Tibial artery (tissue), 4 donors: ENCODE measurements at regions not wholly inside any gene's neighbourhood (a gene's known extent, or its start where the extent isn't known, plus 50 kb on each side); places are given as distances from the start of the nearest gene placed in this dataset.

Experiments used
- DNase-seq, 2 donors: peaks; one replicate each; pipeline ENCODE4 v3.0.0-alpha.2; 2019
- H3K27ac ChIP-seq, 2 donors: fragments of 200-600 bp; sonication (generic) in 1 of 2; 1 replicate in 1 of 2; 2 replicates in 1 of 2; pipeline ENCODE4 v1.5.1; 2018 to 2019; ENCODE audit warnings: mild to moderate bottlenecking in 1 of 2
- H3K27me3 ChIP-seq, 2 donors: fragments of 200-600 bp; sonication (generic) in 1 of 2; one replicate each; pipeline versions ENCODE4 v1.5.1 to v1.6.0; 2016 to 2019
- H3K36me3 ChIP-seq, 3 donors: fragments of 200-600 bp; sonication (generic) in 2 of 3; one replicate each; pipeline ENCODE4 v1.5.1; 2016 to 2019; ENCODE audit warnings: mild to moderate bottlenecking in 2 of 3
- H3K4me1 ChIP-seq, 4 donors: fragments of 200-600 bp; sonication (generic) in 2 of 4; 1 replicate in 3 of 4; 2 replicates in 1 of 4; pipeline ENCODE4 v1.5.1; 2016 to 2019
- H3K4me3 ChIP-seq, 2 donors: fragments of 200-600 bp; sonication (generic) in 1 of 2; 1 replicate in 1 of 2; 2 replicates in 1 of 2; pipeline ENCODE4 v1.5.1; 2018 to 2019; ENCODE audit warnings: mild to moderate bottlenecking in 2 of 2
- H3K9me3 ChIP-seq, 3 donors: fragments of 200-600 bp; sonication (generic) in 1 of 3; one replicate each; pipeline ENCODE4 v1.5.1; 2016 to 2019
- CTCF ChIP-seq, 2 experiments: fragments of 200-600 bp in 1 of 2; fragments of 450-650 bp in 1 of 2; IDR thresholded peaks; one replicate each; pipeline ENCODE4 v1.5.1; 2017 to 2019; ENCODE audit warnings: antibody characterized with exemption in 2 of 2, mild to moderate bottlenecking in 1 of 2, moderate library complexity in 1 of 2
- intact Hi-C: fragments of 100-400 bp; cut with DNase I; formaldehyde crosslinking; loops from one replicate; pipeline ENCODE4 v1.15.0; 2023; ENCODE audit warnings: low total_unique reads

- Histone ChIP-seq H3K4me3 (no peak overlapping the region), H3K9me3 (no peaks in the 10 kb centered on the region), H3K27me3 (no peaks in the 10 kb centered on the region), H3K27ac (no peak overlapping the region), H3K36me3 (no peaks in the 10 kb centered on the region), H3K4me1 (peaks cover 0 to 11% (median 0%) of the 10 kb centered on the region in 4 donors)
- no peak for TF ChIP-seq CTCF (IDR thresholded peaks at IDR 0.05)
- intact Hi-C loops, result no loop called here
- no peak for DNase-seq
These were observed 89.0 kb upstream of the PNPT1 start for GRCh38 chr2:55782528-55783173.

GRCh38 chr2:55781542-55781941 lies 87.9 kb upstream of the PNPT1 start:
- H3K27ac ChIP-seq, result no peak overlapping the region
- TF ChIP-seq CTCF (IDR thresholded peaks at IDR 0.05), result peak in 1 of 2 experiments; percentile 9
- no peaks in the 10 kb centered on the region for H3K9me3 ChIP-seq
- no peak for DNase-seq
- H3K36me3 ChIP-seq, result no peaks in the 10 kb centered on the region
- H3K27me3 ChIP-seq, result no peaks in the 10 kb centered on the region
- H3K4me3 ChIP-seq, result no peak overlapping the region
- intact Hi-C loops, result no loop called here
- peaks cover 0 to 3% (median 0%) of the 10 kb centered on the region in 4 donors for H3K4me1 ChIP-seq

DNA sequence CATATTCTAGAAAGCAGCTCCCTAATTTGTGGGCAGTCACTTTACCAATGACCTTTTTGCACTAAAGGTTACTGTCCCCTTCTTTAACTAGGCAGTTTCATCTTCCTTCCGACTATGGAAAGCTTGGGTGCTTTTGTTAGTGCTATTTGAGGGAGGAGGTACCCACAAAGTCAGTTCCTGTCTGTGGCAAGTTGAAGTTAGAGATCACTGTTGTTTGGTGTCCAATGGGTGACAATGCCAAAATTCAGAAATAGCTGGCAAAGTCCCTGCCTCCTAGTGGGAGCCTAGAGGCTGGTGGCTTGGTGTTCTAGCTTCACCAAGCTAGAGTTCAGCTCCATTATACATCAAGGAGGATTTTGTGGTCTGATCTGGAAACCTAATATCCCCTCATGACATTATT lies 87.1 kb upstream of the PNPT1 start:
- no peaks in the 10 kb centered on the region for H3K4me1 ChIP-seq
- H3K9me3 ChIP-seq, result no peaks in the 10 kb centered on the region
- intact Hi-C loops, result no loop called here

GRCh38 chr2:55779459-55780421 lies 86.1 kb upstream of the PNPT1 start:
- Histone ChIP-seq H3K36me3 (no peaks in the 10 kb centered on the region), H3K9me3 (no peaks in the 10 kb centered on the region), H3K4me1 (no peaks in the 10 kb centered on the region), H3K27ac (no peak overlapping the region), H3K4me3 (no peak overlapping the region), H3K27me3 (no peaks in the 10 kb centered on the region)
- intact Hi-C loops, result loop anchor here (5.0 kb wide), 1 partner anchor 233 kb away; no protein-coding TSS in a partner anchor
- no peak for DNase-seq
- no peak for TF ChIP-seq CTCF (IDR thresholded peaks at IDR 0.05)

More for the DNA sequence above, 87.1 kb upstream of the PNPT1 start:
- Histone ChIP-seq H3K4me3 (no peak overlapping the region), H3K27me3 (no peaks in the 10 kb centered on the region), H3K36me3 (no peaks in the 10 kb centered on the region), H3K27ac (no peak overlapping the region)
- TF ChIP-seq CTCF (IDR thresholded peaks at IDR 0.05), result no peak
- DNase-seq, result no peak

DNA sequence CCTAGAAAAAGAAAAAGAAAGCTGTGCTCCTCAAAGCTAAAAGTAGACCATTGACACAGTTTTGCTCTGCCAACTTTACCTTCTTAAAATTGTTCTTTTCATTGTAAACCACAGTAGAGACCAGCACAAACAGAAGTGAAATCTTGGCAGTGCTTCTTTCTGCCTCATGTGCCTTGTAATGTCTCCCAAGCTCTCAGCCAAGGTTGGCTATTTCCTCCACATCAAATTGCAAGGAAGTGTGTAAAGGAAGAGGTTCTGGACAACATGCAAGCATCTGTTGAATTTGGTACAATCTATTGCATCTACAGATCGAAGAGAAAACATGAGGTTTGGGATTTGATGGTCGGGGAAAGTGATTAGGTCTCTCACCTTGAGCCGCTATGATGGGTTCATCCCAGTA lies 83.3 kb upstream of the PNPT1 start:
- no peak for TF ChIP-seq CTCF (IDR thresholded peaks at IDR 0.05)
- Histone ChIP-seq H3K9me3 (no peaks in the 10 kb centered on the region), H3K4me1 (peaks cover 0 to 7% (median 0%) of the 10 kb centered on the region in 4 donors), H3K27me3 (no peaks in the 10 kb centered on the region), H3K27ac (no peak overlapping the region), H3K4me3 (no peak overlapping the region), H3K36me3 (no peaks in the 10 kb centered on the region)
- DNase-seq, result no peak
- intact Hi-C loops, result loop anchor here (5.0 kb wide), 1 partner anchor 235 kb away; no protein-coding TSS in a partner anchor
